K562 (cell line): ENCODE measurements at regions not wholly inside any gene's neighbourhood (a gene's known extent, or its start where the extent isn't known, plus 50 kb on each side); places are given as distances from the start of the nearest gene placed in this dataset.

Source experiments
- ATF7 ChIP-seq: fragments of 450-650 bp; IDR thresholded peaks from 2 replicates; pipeline ENCODE4 v1.7.1; 2014; ENCODE audit warnings: mild to moderate bottlenecking, moderate library complexity
- ZNF184 ChIP-seq: sonication (generic); formaldehyde crosslinking; IDR thresholded peaks from 2 replicates; pipeline ENCODE4 v1.5.0; 2020; ENCODE audit warnings: missing genetic modification reagents
- ZNF311 ChIP-seq: fragments of 250-450 bp; sonication (Bioruptor Pico); IDR thresholded peaks from 2 replicates; pipeline ENCODE4 v1.4.0; 2020; ENCODE audit warnings: mild to moderate bottlenecking, moderate library complexity
- ZSCAN29 ChIP-seq: fragments of 450-650 bp; IDR thresholded peaks from 2 replicates; pipeline ENCODE4 v1.6.1; 2017
- TF ChIP-seq, protein P1 (sequence below): IDR thresholded peaks from 3 replicates; pipeline ENCODE4 v1.6.1; 2011; ENCODE audit warnings: borderline replicate concordance, mild to moderate bottlenecking; ENCODE audit not compliant: insufficient read length, insufficient read depth

DNA sequence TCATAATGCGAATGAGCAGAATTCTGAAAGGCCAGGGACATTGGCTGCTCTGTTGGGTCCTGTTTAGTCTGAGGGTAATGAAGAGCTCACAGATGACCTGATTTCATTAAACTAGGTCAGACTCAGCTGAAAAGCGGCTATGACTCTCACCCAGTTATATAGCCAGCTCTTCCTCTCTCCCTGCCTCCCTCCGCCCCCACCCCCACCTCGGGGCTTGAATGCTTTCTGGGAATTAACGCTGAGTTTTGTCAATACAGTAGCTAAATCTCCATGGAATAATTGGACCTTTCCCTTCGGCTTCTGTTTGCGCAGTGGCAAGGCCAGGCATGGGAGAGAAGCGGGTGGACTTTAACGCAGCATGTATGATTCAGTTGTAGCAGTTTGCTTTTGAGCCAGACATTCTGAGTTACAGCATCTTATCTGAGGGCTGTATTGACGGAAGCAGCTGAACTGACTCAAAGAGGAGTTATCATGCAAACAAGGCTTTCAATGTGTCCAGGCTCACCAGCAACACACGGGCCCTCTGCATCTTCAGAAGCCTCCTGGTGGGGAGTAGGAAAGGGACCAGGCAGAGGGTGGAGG, 110.6 kb downstream of the MYCN start:
- no peak for TF ChIP-seq ZNF311 (CRISPR knock-in tag)
- no peak for TF ChIP-seq ZNF184 (CRISPR knock-in tag)
- no peak for TF ChIP-seq ZSCAN29
- TF ChIP-seq, protein P1, sequence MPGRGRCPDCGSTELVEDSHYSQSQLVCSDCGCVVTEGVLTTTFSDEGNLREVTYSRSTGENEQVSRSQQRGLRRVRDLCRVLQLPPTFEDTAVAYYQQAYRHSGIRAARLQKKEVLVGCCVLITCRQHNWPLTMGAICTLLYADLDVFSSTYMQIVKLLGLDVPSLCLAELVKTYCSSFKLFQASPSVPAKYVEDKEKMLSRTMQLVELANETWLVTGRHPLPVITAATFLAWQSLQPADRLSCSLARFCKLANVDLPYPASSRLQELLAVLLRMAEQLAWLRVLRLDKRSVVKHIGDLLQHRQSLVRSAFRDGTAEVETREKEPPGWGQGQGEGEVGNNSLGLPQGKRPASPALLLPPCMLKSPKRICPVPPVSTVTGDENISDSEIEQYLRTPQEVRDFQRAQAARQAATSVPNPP = no peak
- TF ChIP-seq ATF7 = no peak
